Activated T-cell treated with anti-CD3 and anti-CD28 coated beads, Interleukin-2, amount 50 U/mL, for 72 hours (primary cell): ENCODE measurements at regions not wholly inside any gene's neighbourhood (a gene's known extent, or its start where the extent isn't known, plus 50 kb on each side); places are given as distances from the start of the nearest gene placed in this dataset.

ENCODE experiments used
- ATAC-seq, 2 donors: fragments of 150-1000 bp; cut with Tn5 transposase; replicated peaks in 1 of 2; 2 replicates each; pipeline ENCODE4 v1.10.0; 2021; ENCODE audit warnings: moderate library complexity in 2 of 2, mild to moderate bottlenecking in 1 of 2
- DNase-seq, 2 donors: peaks; one replicate each; pipeline ENCODE4 v3.0.0; 2021 to 2022; ENCODE audit warnings: mixed read lengths in 1 of 2
- H3K27ac Mint-ChIP-seq: one replicate; pipeline ENCODE4 v1.8.0; 2022; ENCODE audit warnings: mild to moderate bottlenecking, moderate library complexity, mixed read lengths
- H3K27me3 Mint-ChIP-seq: one replicate; pipeline ENCODE4 v1.8.0; 2022; ENCODE audit warnings: low read depth, mixed read lengths
- H3K36me3 Mint-ChIP-seq, 2 donors: one replicate each; pipeline ENCODE4 v1.8.0; 2022; ENCODE audit warnings: mixed read lengths in 2 of 2, mild to moderate bottlenecking in 1 of 2; ENCODE audit not compliant: insufficient read depth in 2 of 2
- H3K4me1 Mint-ChIP-seq: one replicate; pipeline ENCODE4 v1.8.0; 2022; ENCODE audit warnings: low read depth, mixed read lengths
- H3K4me3 Mint-ChIP-seq, 2 donors: one replicate each; pipeline ENCODE4 v1.8.0; 2022; ENCODE audit warnings: mild to moderate bottlenecking in 2 of 2, mixed read lengths in 2 of 2, moderate library complexity in 2 of 2
- H3K9me3 Mint-ChIP-seq, 2 donors: one replicate each; pipeline ENCODE4 v1.8.0; 2022; ENCODE audit warnings: mixed read lengths in 2 of 2

DNA sequence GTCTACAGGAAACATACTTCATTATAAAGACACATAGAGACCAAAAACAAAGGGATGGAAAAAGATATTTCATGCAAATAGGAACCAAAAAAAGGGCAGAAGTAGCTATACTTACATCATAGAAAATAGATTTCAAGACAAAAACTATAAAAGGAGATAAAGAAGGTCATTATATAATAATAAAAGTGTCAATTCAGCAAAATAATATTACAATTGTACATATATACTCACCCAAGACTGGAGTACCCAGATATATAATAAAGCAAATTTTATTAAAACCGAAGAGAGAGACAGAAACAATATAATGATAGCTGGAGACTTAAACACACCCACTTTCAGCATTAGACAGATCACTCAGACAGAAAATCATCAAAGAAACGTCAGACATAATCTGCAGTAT is 546.3 kb downstream of the PRDM9 start:
- Mint-ChIP-seq H3K36me3 (peaks cover 5 to 11% of the 10 kb centered on the region in 2 donors), H3K27me3 (no peaks in the 10 kb centered on the region), H3K4me3 (no peak overlapping the region), H3K4me1 (no peaks in the 10 kb centered on the region), H3K9me3 (peaks cover 16 to 18% of the 10 kb centered on the region in 2 donors), H3K27ac (no peak overlapping the region)
- DNase-seq (no peak), ATAC-seq (no peak)

- no peak overlapping the region for H3K4me3 Mint-ChIP-seq
- H3K36me3 Mint-ChIP-seq = peaks cover 0 to 4% of the 10 kb centered on the region in 2 donors
- H3K9me3 Mint-ChIP-seq = peaks cover 10 to 11% of the 10 kb centered on the region in 2 donors
- ATAC-seq (no peak), DNase-seq (no peak)
- no peaks in the 10 kb centered on the region for H3K4me1 Mint-ChIP-seq
- no peak overlapping the region for H3K27ac Mint-ChIP-seq
- H3K27me3 Mint-ChIP-seq = no peaks in the 10 kb centered on the region
These were observed 551.6 kb downstream of the PRDM9 start for GRCh38 chr5:24059006-24059405.

- DNase-seq (no peak), ATAC-seq (no peak)
- Mint-ChIP-seq H3K27ac (no peak overlapping the region), H3K9me3 (peaks cover 10 to 12% of the 10 kb centered on the region in 2 donors), H3K4me1 (no peaks in the 10 kb centered on the region), H3K27me3 (no peaks in the 10 kb centered on the region), H3K36me3 (peaks cover 0 to 4% of the 10 kb centered on the region in 2 donors), H3K4me3 (no peak overlapping the region)
These were observed 552.3 kb downstream of the PRDM9 start for GRCh38 chr5:24059716-24060115.

GRCh38 chr5:24065779-24066178 is 558.4 kb downstream of the PRDM9 start:
- Mint-ChIP-seq H3K4me3 (no peak overlapping the region), H3K27ac (no peak overlapping the region), H3K4me1 (no peaks in the 10 kb centered on the region)

DNA sequence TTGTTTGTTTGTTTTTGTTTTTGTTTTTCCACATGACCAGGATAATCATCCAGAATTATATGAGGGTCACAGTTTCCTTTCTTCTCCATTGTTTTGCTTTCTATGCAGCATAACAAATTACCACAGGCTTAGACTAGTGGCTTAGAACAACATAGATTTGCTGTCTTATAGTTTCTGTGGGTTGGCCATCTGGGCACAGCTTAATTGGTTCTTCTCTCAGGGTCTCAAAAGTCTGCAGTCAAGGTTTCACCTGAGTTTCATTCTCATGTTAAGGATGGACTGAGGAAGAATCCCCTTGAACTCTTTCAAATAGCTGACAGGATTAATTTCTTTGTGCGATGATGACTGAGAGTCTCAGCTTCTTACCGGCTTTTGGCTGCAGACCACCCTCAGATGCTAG is 559.8 kb downstream of the PRDM9 start:
- DNase-seq (no peak), ATAC-seq (no peak)
- Mint-ChIP-seq H3K9me3 (peaks cover 2 to 9% of the 10 kb centered on the region in 2 donors), H3K27me3 (no peaks in the 10 kb centered on the region), H3K4me1 (no peaks in the 10 kb centered on the region), H3K27ac (no peak overlapping the region), H3K36me3 (peaks cover 0 to 1% of the 10 kb centered on the region in 2 donors), H3K4me3 (no peak overlapping the region)

More at GRCh38 chr5:24065779-24066178, 558.4 kb downstream of the PRDM9 start:
- DNase-seq (no peak), ATAC-seq (no peak)
- Mint-ChIP-seq H3K27me3 (no peaks in the 10 kb centered on the region), H3K9me3 (peaks cover 2 to 12% of the 10 kb centered on the region in 2 donors), H3K36me3 (peaks cover 0 to 4% of the 10 kb centered on the region in 2 donors)

- DNase-seq = no peak
- Mint-ChIP-seq H3K4me1 (no peaks in the 10 kb centered on the region), H3K27ac (no peak overlapping the region), H3K9me3 (peaks cover 5 to 9% of the 10 kb centered on the region in 2 donors), H3K4me3 (no peak overlapping the region), H3K36me3 (peaks cover 0 to 1% of the 10 kb centered on the region in 2 donors), H3K27me3 (no peaks in the 10 kb centered on the region)
- ATAC-seq = no peak
These were observed 561.1 kb downstream of the PRDM9 start for GRCh38 chr5:24068524-24068923.

GRCh38 chr5:24073107-24073506 is 565.7 kb downstream of the PRDM9 start:
- H3K27ac Mint-ChIP-seq = no peak overlapping the region
- H3K36me3 Mint-ChIP-seq = peaks cover 0 to 1% of the 10 kb centered on the region in 2 donors
- DNase-seq (no peak), ATAC-seq (no peak)
- H3K4me3 Mint-ChIP-seq = no peak overlapping the region
- H3K4me1 Mint-ChIP-seq = no peaks in the 10 kb centered on the region
- peaks cover 4 to 6% of the 10 kb centered on the region in 2 donors for H3K9me3 Mint-ChIP-seq
- H3K27me3 Mint-ChIP-seq = no peaks in the 10 kb centered on the region

- H3K36me3 Mint-ChIP-seq = no peaks in the 10 kb centered on the region
- ATAC-seq (no peak), DNase-seq (no peak)
- H3K27ac Mint-ChIP-seq = no peak overlapping the region
- H3K4me3 Mint-ChIP-seq = no peak overlapping the region
- H3K9me3 Mint-ChIP-seq = peaks cover 0 to 3% of the 10 kb centered on the region in 2 donors
- H3K4me1 Mint-ChIP-seq = no peaks in the 10 kb centered on the region
- H3K27me3 Mint-ChIP-seq = no peaks in the 10 kb centered on the region
These were observed 564.7 kb downstream of the CDH10 start for GRCh38 chr5:24080046-24080445.

- no peak for ATAC-seq
- H3K36me3 Mint-ChIP-seq = peaks cover 0 to 2% of the 10 kb centered on the region in 2 donors
- DNase-seq = no peak
- H3K9me3 Mint-ChIP-seq = peaks cover 9 to 18% of the 10 kb centered on the region in 2 donors
- no peak overlapping the region for H3K27ac Mint-ChIP-seq
- no peaks in the 10 kb centered on the region for H3K4me1 Mint-ChIP-seq
- H3K4me3 Mint-ChIP-seq = no peak overlapping the region
- no peaks in the 10 kb centered on the region for H3K27me3 Mint-ChIP-seq
These were observed 550.6 kb downstream of the CDH10 start for GRCh38 chr5:24094081-24094679.

DNA sequence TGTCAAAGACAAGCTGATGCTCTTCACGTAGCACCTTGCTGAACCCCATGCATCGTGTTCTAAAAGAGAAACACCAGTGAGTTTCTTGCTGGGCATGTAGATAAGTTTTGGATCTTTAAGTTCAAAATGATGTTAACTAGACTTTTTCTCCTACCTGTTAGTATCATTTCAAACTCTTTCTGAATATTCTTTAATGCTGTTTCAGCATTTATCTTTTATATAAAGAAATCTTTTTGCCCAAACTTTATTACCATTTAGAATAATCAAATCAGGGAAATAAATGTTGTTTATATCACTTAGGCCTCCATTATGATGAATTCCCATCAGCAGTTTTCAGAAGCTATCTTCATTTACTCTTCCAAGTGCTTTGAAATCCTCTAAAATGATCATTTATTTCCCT is 542.8 kb downstream of the CDH10 start:
- Mint-ChIP-seq H3K36me3 (no peaks in the 10 kb centered on the region), H3K9me3 (peaks cover 5 to 7% of the 10 kb centered on the region in 2 donors), H3K4me1 (no peaks in the 10 kb centered on the region), H3K27ac (no peak overlapping the region), H3K27me3 (no peaks in the 10 kb centered on the region), H3K4me3 (no peak overlapping the region)
- DNase-seq (no peak), ATAC-seq (no peak)

DNA sequence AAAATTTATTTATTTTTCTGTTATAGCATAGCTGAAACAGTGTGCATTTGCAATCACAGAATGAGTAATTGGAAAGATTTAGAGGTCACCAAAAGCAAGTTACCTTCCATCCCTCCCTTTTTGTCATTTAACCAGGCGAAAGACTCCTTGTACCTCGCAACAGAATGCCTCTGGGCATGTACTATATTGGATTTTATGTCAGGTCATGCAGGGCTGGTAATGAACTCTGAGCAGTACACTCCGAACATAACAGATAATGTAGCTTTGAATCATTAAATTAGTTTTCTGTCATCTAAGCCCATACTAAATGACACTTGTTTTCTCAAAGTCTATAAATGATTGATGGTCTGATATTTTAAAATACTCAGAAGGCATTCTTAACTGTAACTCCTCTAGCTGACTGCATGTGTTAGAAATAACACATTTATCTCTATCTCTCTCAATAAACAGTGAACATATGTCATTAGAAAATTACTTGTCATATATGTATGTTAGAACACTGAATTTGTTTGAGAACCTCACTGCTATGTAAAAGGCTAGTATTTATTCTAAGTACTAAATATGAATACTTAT is 541.2 kb downstream of the CDH10 start:
- no peaks in the 10 kb centered on the region for H3K4me1 Mint-ChIP-seq
- ATAC-seq (no peak), DNase-seq (no peak)
- peaks cover 0 to 4% of the 10 kb centered on the region in 2 donors for H3K9me3 Mint-ChIP-seq
- H3K27me3 Mint-ChIP-seq = no peaks in the 10 kb centered on the region
- H3K27ac Mint-ChIP-seq = no peak overlapping the region
- no peaks in the 10 kb centered on the region for H3K36me3 Mint-ChIP-seq
- no peak overlapping the region for H3K4me3 Mint-ChIP-seq

DNA sequence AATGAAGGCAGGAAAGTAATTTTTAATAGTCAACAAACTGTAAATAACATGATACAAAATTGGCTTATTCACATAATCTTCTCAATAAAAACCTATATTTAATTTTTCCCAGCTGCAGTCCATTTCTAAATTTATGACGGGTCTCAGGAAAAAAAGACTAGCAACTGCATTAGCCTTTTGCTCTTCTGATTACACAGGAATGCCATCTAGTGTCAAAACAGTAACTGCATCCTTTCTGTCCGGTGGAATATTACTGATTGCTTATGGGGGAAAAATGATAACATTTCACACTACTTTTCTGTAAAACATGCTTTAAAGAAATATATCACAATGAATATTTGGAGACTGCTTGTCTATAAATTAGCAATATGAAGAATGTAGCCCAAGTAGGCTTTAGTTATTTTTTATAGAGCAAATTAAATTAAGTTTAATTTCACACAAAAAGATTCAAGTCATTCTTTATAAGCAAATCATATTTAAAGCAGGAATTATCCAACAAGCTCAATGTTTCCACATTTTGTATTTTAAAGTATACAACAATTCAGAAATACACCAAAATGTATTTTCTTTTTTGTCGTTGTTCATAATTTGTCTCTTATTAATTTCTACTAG is 534.7 kb downstream of the CDH10 start:
- H3K9me3 Mint-ChIP-seq = peaks cover 0 to 4% of the 10 kb centered on the region in 2 donors
- H3K27ac Mint-ChIP-seq = no peak overlapping the region
- H3K4me1 Mint-ChIP-seq = no peaks in the 10 kb centered on the region
- DNase-seq (no peak), ATAC-seq (no peak)
- no peak overlapping the region for H3K4me3 Mint-ChIP-seq
- no peaks in the 10 kb centered on the region for H3K27me3 Mint-ChIP-seq
- no peaks in the 10 kb centered on the region for H3K36me3 Mint-ChIP-seq

DNA sequence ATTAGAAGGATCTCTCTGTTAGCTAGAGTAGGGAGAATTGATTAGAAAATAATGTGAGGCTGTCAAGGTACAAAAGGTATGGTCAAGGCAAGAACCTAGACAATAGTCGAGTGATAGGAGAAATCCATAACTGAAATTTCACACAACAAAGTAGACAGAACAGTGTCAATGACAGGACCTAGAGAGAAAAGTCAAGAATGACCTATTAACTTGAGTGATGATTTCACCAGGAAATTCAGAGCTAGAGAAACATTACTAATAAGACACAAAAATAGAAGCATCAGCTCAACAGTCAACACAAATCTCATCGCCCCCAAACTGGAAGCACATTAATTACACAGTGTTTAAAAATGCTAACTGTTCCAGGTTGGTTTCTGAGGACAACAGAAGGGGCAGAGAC is 532.4 kb downstream of the CDH10 start:
- Mint-ChIP-seq H3K27ac (no peak overlapping the region), H3K36me3 (peaks cover 0 to 2% of the 10 kb centered on the region in 2 donors), H3K9me3 (peaks cover 5% of the 10 kb centered on the region in 2 donors), H3K27me3 (no peaks in the 10 kb centered on the region), H3K4me3 (no peak overlapping the region), H3K4me1 (no peaks in the 10 kb centered on the region)
- DNase-seq (no peak), ATAC-seq (no peak)
